Activated naive CD4-positive, alpha-beta T cell treated with anti-CD3 and anti-CD28 coated beads, Interleukin-2, amount 50 U/mL, for 72 hours (primary cell): ENCODE measurements at regions not wholly inside any gene's neighbourhood (a gene's known extent, or its start where the extent isn't known, plus 50 kb on each side); places are given as distances from the start of the nearest gene placed in this dataset.

ENCODE experiments used
- ATAC-seq, 2 donors: fragments of 150-1000 bp; cut with Tn5 transposase; 2 replicates each; pipeline ENCODE4 v1.10.0; 2021; ENCODE audit warnings: mild to moderate bottlenecking in 2 of 2, moderate library complexity in 2 of 2
- DNase-seq, 2 donors: peaks; one replicate each; pipeline ENCODE4 v3.0.0; 2021 to 2022; ENCODE audit warnings: low spot score in 2 of 2
- H3K27ac Mint-ChIP-seq, 2 donors: one replicate each; pipeline ENCODE4 v1.8.0; 2022; ENCODE audit warnings: mild to moderate bottlenecking in 2 of 2, mixed read lengths in 2 of 2
- H3K36me3 Mint-ChIP-seq, 2 donors: one replicate each; pipeline ENCODE4 v1.8.0; 2022; ENCODE audit warnings: mixed read lengths in 2 of 2
- H3K9me3 Mint-ChIP-seq, 2 donors: one replicate each; pipeline ENCODE4 v1.8.0; 2022; ENCODE audit warnings: mixed read lengths in 2 of 2

DNA sequence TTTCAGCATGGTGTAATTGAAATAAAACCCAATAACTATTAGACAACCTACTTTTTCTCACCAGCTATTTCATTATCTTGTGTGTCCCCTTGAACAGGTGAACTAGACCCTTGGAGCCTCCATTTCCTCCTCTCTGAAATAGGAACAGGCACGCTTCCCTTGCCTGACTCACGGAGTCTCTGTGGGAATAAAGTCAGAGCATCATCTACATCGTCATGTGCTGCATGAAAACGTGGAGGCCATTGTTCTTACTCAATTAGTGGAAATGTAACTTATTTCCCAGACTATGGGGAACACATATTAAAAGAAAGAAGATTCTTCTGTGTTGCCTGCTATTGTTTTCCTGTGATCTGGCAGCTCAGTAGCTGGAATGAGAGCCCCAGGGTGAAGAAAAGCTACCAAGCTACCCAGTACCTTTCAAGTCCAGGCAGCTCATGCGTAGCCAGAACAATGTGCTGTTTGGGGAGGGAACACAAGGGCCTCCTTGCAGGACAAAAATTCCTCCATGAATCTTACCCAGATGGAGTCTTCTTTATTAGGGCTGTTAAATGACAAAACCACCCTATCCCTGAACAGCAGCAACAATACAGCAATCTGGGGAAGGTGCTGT is 59.8 kb downstream of the SOX11 start:
- DNase-seq (no peak), ATAC-seq (no peak)
- H3K9me3 Mint-ChIP-seq = peaks cover 0 to 10% of the 10 kb centered on the region in 2 donors
- no peaks in the 10 kb centered on the region for H3K36me3 Mint-ChIP-seq
- H3K27ac Mint-ChIP-seq = no peak overlapping the region

DNA sequence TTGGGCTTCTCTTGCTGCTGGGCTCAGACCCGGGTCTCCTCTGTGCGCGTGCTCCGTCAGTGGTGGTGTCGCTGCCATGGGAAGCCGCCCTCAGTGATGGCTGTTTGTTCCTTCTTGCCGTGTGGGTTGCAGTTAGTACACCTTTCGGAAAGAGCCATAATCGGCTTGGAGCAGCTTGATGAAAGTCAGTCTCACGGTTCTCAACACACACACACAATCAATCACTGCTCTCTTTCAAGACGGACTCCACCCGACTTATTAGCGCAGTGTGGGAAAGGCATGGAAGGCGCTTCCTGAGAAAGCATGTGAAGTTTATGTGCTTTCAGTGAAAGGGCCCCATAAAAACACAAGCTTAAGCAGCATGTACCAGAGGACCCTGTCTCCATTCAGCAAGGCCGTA is 64.1 kb downstream of the SOX11 start:
- Mint-ChIP-seq H3K9me3 (no peaks in the 10 kb centered on the region), H3K27ac (no peak overlapping the region), H3K36me3 (no peaks in the 10 kb centered on the region)
- DNase-seq (no peak), ATAC-seq (no peak)

DNA sequence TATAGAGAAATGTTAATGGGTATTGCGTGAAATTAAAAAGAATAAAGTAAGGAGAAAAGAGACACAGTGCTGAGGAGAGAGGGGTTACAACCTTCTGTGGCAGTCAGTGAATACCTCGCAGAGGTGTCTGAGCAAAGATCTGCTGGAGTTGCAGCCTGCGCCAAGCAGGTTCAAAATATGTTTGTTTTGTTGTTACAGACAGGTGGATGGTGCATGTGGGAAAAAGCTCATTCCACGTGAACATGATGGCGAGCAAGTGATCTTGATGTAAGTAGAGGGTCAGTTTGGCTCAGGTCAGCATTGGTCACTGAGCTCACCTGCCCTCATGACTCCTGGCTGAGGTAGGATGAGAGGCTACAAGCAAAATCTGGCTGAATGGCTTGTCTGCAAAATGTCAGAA is 66.2 kb downstream of the SOX11 start:
- no peak for DNase-seq
- H3K9me3 Mint-ChIP-seq = peaks cover 0 to 3% of the 10 kb centered on the region in 2 donors
- H3K36me3 Mint-ChIP-seq = no peaks in the 10 kb centered on the region
- no peak overlapping the region for H3K27ac Mint-ChIP-seq
- ATAC-seq = no peak

DNA sequence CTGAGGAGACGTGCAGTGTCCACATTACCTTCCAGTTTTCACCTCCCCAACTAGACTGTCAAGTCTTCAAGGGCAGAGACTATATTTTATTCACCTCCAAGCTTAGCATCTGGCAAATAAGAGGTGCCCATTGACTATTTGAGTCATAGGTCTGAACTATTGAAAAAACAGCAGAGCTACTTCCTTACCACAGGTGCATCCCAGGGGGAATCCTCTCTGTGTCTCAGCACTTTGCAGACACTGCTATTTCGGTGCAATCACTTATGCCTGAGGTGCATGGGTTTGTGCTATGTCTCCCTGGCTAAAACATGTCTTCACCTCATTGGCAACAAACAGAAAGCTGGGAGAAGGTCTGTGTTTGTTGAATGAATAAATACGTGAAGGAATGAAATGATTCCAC is 67.8 kb downstream of the SOX11 start:
- Mint-ChIP-seq H3K9me3 (peaks cover 2 to 10% of the 10 kb centered on the region in 2 donors), H3K27ac (no peak overlapping the region), H3K36me3 (no peaks in the 10 kb centered on the region)
- ATAC-seq = no peak
- no peak for DNase-seq

DNA sequence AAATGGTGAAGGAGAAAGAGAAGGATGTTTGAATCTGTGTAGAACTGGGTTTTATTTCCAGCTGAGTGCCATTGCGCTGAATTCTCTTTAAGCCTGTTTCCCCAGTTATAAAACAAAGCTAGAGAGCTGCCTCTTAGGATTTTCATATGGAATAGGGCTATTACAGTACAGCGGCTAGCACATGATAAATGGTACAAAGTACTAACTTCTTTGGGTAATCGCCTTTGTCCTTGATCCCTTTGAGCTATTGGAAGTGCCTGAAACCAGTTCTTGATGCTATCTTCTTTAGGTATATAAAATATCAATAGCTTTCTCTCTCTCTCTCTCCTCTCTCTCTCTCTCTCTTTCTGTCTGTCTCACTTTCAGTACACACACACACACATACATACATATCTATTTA is 71.3 kb downstream of the SOX11 start:
- no peaks in the 10 kb centered on the region for H3K36me3 Mint-ChIP-seq
- no peak for ATAC-seq
- peaks cover 7 to 20% of the 10 kb centered on the region in 2 donors for H3K9me3 Mint-ChIP-seq

DNA sequence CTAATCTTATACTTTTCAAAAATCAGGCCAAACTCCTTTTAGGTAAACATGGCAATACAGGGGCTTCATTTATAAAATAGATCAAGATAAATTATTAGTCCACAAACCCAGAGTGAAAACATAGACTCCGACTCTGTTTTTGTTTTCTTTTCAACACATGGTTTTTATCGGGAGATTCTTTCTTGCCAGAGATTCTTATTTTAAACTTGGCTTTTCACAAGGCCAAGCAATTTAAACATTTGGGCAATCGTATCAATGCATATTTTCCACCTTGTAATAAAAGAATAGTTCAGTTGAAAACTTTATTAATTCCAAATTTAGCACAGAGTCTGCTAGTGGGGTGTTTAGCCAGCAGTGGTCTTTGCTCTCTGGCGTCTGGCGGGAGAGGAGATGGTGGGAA is 71.9 kb downstream of the SOX11 start:
- Mint-ChIP-seq H3K9me3 (peaks cover 11 to 25% of the 10 kb centered on the region in 2 donors), H3K36me3 (no peaks in the 10 kb centered on the region), H3K27ac (no peak overlapping the region)
- DNase-seq = no peak
- no peak for ATAC-seq

More for the DNA sequence above, 71.3 kb downstream of the SOX11 start:
- H3K27ac Mint-ChIP-seq = no peak overlapping the region
- no peak for DNase-seq

DNA sequence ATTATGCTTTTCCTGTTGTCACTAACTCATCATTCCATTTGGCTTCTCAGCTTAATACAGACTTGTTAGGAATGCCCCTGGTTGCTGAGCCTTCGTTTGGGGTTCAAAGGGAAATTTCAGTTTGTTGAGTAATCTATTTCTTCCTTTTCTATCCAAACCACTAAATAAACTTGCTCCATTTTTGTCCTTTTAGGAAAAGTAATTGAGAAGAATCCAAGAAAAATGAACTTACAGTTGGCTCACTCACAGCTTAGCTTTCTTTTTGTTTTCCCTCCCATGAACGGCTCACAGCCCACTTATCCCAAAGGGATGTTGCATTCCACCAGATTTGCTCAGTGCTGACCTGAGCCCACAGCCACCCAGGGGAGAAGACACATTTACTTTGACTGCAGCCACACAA is 73.9 kb downstream of the SOX11 start:
- DNase-seq (no peak), ATAC-seq (no peak)
- Mint-ChIP-seq H3K27ac (no peak overlapping the region), H3K9me3 (peaks cover 11 to 25% of the 10 kb centered on the region in 2 donors), H3K36me3 (no peaks in the 10 kb centered on the region)

DNA sequence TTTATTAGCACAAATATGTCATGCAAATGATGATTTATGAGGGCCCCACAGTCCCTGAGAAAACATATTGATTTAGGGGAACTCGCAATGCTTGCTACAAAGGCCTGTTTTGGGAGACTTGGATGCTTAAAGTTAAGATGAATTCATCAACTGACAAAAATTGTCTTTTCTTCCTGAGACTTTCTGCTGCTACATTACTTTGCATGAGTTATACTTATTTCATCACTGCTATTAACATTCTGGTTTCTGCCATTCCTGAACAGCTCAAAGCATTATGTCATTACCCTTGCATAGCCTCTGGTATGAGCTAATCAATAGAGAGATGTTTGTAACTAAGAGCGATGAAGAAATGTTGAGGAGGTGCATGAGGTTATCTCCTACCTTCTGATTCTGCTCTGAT is 74.4 kb downstream of the SOX11 start:
- DNase-seq (no peak), ATAC-seq (no peak)
- Mint-ChIP-seq H3K9me3 (peaks cover 11 to 25% of the 10 kb centered on the region in 2 donors), H3K27ac (no peak overlapping the region), H3K36me3 (no peaks in the 10 kb centered on the region)

DNA sequence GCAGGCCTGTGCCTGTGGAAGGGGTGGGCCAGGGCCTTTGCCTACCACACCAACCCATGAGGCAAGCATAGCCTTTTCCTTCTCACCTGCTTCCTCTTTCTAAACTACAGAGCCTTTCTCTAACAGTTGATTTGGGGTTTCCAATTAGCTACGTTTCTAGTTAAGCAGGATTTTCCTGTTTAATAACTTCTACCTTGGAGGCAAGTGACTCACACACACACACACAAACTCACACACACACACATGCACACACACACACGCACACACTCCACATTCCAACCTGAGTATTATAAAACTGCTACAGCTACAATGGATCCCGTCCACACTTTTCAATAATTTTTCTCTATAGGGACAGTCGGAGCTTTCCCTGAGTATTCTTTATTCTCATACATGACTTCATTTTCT is 84.9 kb downstream of the SOX11 start:
- Mint-ChIP-seq H3K9me3 (peaks cover 8 to 9% of the 10 kb centered on the region in 2 donors), H3K36me3 (peaks cover 0 to 4% of the 10 kb centered on the region in 2 donors), H3K27ac (no peak overlapping the region)
- DNase-seq = no peak
- ATAC-seq = no peak

DNA sequence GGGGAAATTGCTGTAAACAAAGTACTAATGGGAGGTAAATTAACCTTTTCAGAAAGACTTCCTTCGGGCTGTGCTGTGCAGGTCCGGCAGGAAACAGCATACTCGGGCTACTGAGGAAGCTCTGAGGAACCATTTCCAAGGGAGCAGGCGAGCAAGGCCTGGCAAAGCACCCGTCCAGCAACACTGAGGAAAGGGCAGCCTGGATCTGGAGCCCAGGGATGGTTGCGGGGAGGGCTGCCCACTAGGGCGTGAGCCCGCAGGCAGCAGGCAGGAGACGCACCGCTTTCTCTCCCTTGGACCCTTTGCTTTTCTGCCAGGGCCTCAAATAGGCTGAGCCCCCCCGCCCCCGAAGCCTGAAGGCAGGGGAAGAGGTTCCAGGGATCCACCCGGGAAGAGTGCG is 89.5 kb downstream of the SOX11 start:
- ATAC-seq (no peak), DNase-seq (no peak)
- H3K9me3 Mint-ChIP-seq = peaks cover 11 to 17% of the 10 kb centered on the region in 2 donors
- peaks cover 5 to 9% of the 10 kb centered on the region in 2 donors for H3K36me3 Mint-ChIP-seq
- H3K27ac Mint-ChIP-seq = no peak overlapping the region

DNA sequence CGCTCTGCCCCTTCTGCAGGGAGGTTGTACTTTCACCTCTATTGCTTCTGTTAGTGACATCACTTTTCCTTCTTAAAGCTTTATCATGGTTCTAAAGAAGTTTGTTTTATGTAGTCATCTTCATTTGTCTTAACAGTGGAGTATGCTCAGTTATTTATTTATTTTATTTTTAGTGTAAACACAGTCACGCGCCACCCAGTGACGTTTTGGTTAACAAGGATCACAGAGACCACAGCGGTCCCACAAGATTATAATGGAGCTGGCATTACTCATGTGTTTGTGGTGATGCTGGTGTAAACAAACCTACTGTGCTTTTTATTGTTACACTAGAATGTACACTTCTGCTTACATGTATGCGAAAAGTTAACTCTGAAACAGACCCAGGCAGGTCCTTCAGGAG is 89.9 kb downstream of the SOX11 start:
- DNase-seq = no peak
- Mint-ChIP-seq H3K9me3 (peaks cover 12 to 18% of the 10 kb centered on the region in 2 donors), H3K36me3 (peaks cover 5 to 10% of the 10 kb centered on the region in 2 donors), H3K27ac (no peak overlapping the region)
- ATAC-seq = no peak

DNA sequence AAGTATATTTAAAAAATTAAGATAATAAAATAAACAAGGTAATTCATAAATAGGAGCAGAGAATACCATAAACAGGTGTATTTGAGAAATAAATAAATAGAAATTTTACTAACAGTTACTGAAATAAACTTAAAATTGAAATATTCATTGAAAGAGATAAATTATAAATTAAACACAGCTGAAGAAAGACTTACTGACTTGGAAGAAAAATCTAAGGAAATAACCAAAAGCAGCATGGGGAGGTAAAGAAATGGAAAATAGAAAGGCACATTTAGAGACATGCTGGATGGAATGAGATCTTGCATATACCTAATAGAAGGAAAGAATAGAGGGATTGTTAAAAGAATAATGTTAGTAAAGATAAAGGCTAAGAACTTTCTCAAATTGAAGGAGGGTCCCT is 96.3 kb downstream of the SOX11 start:
- ATAC-seq (no peak), DNase-seq (no peak)
- peaks cover 17 to 34% of the 10 kb centered on the region in 2 donors for H3K9me3 Mint-ChIP-seq
- H3K27ac Mint-ChIP-seq = no peak overlapping the region
- peaks cover 5 to 16% of the 10 kb centered on the region in 2 donors for H3K36me3 Mint-ChIP-seq

DNA sequence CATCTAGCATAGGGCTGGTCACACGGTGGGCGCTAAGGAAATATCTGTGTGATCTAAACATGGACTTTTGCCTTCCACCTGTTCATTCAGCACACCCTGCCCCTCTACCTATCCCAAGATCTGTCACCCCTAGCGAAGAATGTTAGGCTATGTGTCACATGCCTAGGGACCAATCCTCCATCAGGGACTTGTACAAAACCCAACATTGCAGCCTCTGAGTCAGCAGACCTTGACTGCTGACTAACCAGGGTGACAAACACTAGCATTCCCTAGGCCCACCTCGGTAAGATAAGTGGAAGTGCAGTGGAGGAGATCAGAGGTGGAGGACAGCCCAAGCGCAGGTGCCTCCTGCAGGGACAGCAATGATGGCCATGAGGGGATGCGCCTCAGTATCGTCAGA is 99.2 kb downstream of the SOX11 start:
- H3K27ac Mint-ChIP-seq = no peak overlapping the region
- no peak for DNase-seq
- H3K9me3 Mint-ChIP-seq = peaks cover 10 to 27% of the 10 kb centered on the region in 2 donors
- H3K36me3 Mint-ChIP-seq = peaks cover 2 to 15% of the 10 kb centered on the region in 2 donors
- ATAC-seq = no peak

DNA sequence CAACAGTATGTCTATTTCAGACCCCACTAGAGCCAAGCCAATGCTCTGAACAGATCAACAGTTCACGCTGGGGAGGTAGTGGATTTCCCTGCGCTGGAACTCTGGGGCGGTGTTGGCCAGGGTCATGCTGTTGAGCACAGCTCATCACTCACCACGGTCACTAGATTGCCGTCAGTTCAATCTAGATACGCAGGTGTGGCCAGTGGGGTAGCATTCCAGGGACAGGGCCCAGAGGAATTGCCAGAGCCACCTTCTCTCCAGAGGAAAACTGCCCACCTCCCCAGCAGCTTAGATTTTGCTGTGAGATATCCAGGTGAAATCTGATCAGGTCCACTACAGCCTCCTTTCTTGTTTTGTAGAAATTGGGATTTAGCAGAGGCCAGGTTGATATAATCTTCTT is 101.8 kb downstream of the SOX11 start:
- Mint-ChIP-seq H3K27ac (no peak overlapping the region), H3K9me3 (peaks cover 5 to 21% of the 10 kb centered on the region in 2 donors), H3K36me3 (peaks cover 0 to 8% of the 10 kb centered on the region in 2 donors)
- DNase-seq (no peak), ATAC-seq (no peak)

DNA sequence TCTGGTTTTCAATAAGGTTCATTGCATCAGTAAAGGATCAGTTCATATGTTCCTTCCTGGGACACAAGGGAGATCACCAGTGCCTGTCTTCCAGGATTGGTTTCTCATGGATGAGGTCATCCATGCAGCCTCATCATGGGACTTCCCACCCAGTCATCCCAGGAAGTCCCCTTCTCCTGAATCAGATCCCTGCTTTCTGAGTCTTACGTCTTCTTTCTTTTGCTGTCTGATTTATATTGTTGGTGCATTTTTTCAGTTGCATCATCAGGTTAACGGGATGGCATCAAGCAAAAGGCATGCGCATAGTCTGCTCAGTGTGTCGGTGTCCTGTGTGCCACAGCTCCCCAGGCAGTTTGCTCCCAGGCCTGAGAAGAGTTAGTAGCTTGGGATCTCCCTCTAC is 105.9 kb downstream of the SOX11 start:
- H3K36me3 Mint-ChIP-seq = peaks cover 0 to 4% of the 10 kb centered on the region in 2 donors
- no peak overlapping the region for H3K27ac Mint-ChIP-seq
- ATAC-seq = no peak
- peaks cover 4 to 14% of the 10 kb centered on the region in 2 donors for H3K9me3 Mint-ChIP-seq
- DNase-seq = no peak

DNA sequence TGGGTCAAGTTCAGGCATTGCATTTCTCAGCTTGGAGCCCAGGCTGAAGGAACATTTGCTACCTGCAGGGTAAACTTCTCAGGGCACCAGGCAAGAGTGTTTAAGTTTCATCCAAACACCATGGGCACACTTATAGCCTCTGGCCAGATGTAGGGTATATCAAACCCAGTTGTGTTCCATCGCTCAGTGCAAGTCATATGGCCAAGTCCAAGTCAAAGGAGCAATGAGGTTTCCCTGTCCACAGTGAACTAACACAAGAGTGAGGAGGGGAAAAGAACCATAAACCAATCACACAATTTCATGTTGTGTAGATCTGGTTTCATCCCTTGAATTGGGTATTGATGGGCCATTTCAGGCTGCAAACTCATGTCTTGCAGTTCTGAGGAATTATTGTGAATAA is 107.2 kb downstream of the SOX11 start:
- H3K36me3 Mint-ChIP-seq = peaks cover 0 to 4% of the 10 kb centered on the region in 2 donors
- no peak for DNase-seq
- H3K9me3 Mint-ChIP-seq = peaks cover 7 to 15% of the 10 kb centered on the region in 2 donors
- no peak overlapping the region for H3K27ac Mint-ChIP-seq
- ATAC-seq = no peak

DNA sequence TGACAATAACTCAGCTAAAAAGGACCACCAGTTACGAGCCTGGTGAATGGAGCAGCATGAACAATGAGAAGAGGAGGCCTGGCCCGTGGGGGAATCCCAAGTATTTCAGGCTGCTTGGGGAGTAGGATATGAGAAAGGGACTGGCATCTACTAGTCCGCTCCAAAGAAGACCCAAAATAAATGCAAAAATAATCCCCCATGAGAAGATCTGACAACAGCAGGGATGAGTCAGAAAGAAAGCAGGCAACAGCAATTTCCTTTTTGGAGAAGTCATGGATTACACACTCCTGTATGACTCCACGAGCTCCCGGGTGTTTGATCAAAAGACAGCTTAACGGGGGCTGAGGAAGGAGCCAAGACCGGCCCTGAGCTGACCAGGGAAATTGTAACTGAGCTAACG is 111.4 kb downstream of the SOX11 start:
- H3K36me3 Mint-ChIP-seq = no peaks in the 10 kb centered on the region

DNA sequence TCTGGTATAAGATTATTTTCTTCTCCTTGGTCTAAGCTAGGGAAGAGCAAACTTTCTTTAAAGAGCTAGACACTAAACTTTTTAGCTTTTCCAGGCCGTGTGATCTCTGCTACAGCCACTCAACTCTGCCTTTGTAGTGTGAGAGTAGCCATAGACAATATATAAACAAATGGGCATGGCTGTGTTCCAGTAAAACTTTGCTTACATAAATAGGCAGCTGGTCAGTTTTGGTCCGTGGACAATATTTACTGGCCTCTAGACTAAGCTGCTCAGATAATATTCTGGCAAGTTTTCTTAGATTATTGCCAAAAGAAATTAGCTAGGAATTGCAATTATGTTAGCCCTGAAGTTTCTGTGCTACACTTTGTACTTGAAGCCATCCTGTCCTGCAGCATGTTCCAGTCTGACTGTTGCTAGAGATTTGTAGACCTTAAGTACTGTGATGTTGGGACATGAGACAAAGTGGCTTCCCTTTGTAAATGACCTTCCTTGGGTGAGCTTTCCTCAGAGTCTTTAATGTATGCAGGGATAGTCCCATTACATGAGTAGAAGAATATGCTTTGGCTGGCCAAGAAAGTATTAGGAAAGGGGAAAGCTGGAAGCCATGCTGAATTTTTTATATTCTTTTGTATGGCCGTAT is 126.9 kb downstream of the SOX11 start:
- peaks cover 4% of the 10 kb centered on the region in 2 donors for H3K9me3 Mint-ChIP-seq
- ATAC-seq (no peak), DNase-seq (no peak)
- no peak overlapping the region for H3K27ac Mint-ChIP-seq
- peaks cover 0 to 4% of the 10 kb centered on the region in 2 donors for H3K36me3 Mint-ChIP-seq

More for the DNA sequence above, 111.4 kb downstream of the SOX11 start:
- H3K9me3 Mint-ChIP-seq = peaks cover 8 to 12% of the 10 kb centered on the region in 2 donors
- H3K27ac Mint-ChIP-seq = no peak overlapping the region
- ATAC-seq (no peak), DNase-seq (no peak)
